ENCODE measurements at regions not wholly inside any gene's neighbourhood (a gene's known extent, or its start where the extent isn't known, plus 50 kb on each side); places are given as distances from the start of the nearest gene placed in this dataset.

DNA sequence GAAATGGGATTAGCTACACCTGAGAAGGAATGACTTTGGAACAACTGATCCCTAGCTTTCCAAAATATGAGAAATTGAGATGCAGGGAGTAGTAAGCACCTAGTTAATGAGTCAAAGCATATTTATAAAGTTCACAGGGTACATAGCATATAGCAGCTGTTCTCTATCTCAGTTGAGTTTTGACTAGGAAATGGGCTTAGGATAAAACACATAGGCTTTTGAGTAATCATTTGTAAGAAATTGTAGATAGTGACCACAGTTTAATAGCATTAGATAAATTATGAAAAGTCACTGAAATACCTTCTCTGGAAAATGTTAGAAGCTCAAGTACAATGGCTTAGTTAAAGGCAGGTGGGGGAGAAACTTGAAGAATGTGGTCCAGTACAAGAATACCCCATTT is 444.7 kb upstream of the TNP1 start:
- peaks cover 5% of the 10 kb centered on the region; the same call in 1 of the 2 replicates for H3K36me3 Mint-ChIP-seq (ENCODE audit: low read depth)
- H3K27me3 Mint-ChIP-seq (ENCODE audit: insufficient read depth), result no peaks in the 10 kb centered on the region
- H3K4me1 Mint-ChIP-seq (ENCODE audit: low read depth), result peaks cover 11% of the 10 kb centered on the region
- H3K9me3 Mint-ChIP-seq, result no peaks in the 10 kb centered on the region
- H3K4me3 Mint-ChIP-seq, result no peak overlapping the region
- DNase-seq, result no peak
- no peak overlapping the region for H3K27ac Mint-ChIP-seq
- TF ChIP-seq CTCF (IDR thresholded peaks at IDR 0.05), result no peak

DNA sequence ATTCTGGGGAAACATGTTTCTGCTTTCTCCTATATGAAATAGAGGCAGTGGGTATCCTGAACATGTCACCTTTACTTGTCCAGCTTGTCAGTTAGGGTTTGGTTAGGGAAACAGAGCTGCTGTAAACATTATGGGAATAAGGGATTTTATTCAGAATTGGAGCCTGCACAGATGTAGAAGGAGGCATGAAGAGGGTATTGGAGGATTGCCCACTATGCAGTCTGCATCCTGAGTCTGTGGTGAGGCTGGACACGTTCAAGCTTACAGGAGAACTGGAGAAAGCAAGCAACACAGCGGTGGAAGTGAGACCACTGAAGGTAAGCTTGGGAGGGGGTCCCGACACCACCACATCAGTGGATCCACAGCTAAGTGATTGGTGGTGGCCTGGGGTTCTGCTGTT is 443.0 kb upstream of the TNP1 start:
- H3K36me3 Mint-ChIP-seq (ENCODE audit: low read depth), result peaks cover 5% of the 10 kb centered on the region; the same call in 1 of the 2 replicates
- H3K4me3 Mint-ChIP-seq, result no peak overlapping the region
- no peak for TF ChIP-seq CTCF (IDR thresholded peaks at IDR 0.05)
- no peak overlapping the region for H3K27ac Mint-ChIP-seq
- H3K4me1 Mint-ChIP-seq (ENCODE audit: low read depth), result peaks cover 18% of the 10 kb centered on the region
- no peaks in the 10 kb centered on the region for H3K9me3 Mint-ChIP-seq
- H3K27me3 Mint-ChIP-seq (ENCODE audit: insufficient read depth), result no peaks in the 10 kb centered on the region
- DNase-seq, result no peak

DNA sequence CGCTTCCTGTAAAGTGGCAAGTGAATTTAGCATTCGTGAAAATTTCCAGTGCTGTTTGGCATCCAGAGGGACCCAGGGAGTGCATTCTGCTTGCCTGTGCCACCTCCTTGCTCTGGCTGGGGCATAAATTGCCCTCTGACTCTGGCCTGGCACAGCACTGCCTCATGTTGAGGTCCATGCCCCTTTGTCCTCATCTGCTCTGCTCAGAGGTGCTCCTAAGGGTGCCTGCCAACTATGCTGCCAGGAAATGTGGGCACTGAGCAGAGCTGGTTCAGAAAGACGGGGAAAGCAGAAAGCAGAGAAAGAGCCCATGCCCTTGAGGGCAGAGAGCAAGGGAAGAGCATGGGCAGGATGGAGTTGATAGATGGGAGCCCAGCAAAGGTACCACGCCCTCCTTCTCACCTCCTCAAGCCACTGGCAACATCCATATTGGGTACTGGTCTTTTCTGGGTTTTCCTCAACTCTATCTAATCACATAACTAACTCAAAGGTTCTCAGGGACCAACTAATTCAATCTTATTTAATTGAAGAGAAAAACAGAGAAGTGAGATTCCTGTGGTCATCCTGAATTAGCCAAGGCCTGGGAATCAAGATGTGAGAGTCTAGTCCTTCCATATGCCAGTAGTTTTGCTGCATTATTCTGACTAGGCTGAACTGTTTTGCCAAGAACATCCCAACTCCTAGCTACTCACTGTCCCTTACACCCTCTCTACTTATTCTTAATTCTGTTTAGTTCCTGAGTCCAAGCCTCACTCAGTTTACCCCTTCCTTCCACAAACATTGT is 441.5 kb upstream of the TNP1 start:
- no peak for DNase-seq
- Mint-ChIP-seq H3K4me1 (ENCODE audit: low read depth) (peaks cover 18% of the 10 kb centered on the region), H3K27me3 (ENCODE audit: insufficient read depth) (no peaks in the 10 kb centered on the region), H3K27ac (no peak overlapping the region), H3K36me3 (ENCODE audit: low read depth) (peaks cover 16% of the 10 kb centered on the region), H3K9me3 (peaks cover 12% of the 10 kb centered on the region), H3K4me3 (no peak overlapping the region)
- TF ChIP-seq CTCF (IDR thresholded peaks at IDR 0.05), result no peak

DNA sequence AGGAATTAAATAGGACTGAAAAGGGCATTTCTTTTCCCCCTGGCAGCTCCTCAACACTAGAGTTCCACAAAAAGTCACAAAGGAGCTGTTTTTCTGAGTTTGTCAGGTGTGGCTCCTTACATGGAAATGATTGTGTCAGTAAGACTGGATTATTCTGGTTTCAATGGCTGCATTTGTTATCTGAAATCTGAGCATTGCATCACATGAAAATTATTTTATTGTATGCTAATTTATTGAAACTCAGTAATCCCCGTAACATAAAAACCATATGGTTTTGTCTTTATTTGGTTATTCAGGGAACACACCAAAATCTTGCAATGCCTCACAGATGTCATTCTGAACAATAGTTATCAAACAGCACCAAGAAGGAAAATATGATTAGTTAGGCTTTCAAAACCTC is 439.7 kb upstream of the TNP1 start:
- Mint-ChIP-seq H3K27ac (no peak overlapping the region), H3K4me3 (no peak overlapping the region), H3K4me1 (ENCODE audit: low read depth) (peaks cover 12% of the 10 kb centered on the region), H3K27me3 (ENCODE audit: insufficient read depth) (no peaks in the 10 kb centered on the region), H3K9me3 (peaks cover 18% of the 10 kb centered on the region), H3K36me3 (ENCODE audit: low read depth) (peaks cover 12% of the 10 kb centered on the region)
- TF ChIP-seq CTCF (IDR thresholded peaks at IDR 0.05), result no peak
- no peak for DNase-seq

DNA sequence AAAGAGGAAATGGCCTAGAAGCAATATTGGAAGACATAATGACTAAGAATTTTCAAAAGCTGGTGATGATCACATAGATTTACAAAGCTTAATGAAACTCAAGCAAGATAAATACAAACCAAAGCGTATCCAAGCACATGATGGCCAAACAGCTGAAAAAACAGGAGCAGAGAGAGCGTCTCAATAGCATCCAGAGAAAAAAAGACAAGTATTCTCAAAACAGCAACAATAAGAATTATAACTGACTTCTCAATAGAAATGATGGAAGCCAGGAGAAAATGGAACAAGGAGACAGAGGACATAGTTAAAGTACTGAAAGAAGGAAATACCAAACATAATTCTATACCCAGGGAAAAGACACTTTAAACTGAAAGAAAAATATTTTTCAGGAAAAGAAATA is 437.2 kb upstream of the TNP1 start:
- TF ChIP-seq CTCF (IDR thresholded peaks at IDR 0.05), result no peak
- Mint-ChIP-seq H3K9me3 (peaks cover 18% of the 10 kb centered on the region), H3K36me3 (ENCODE audit: low read depth) (peaks cover 12% of the 10 kb centered on the region), H3K4me1 (ENCODE audit: low read depth) (peaks cover 21% of the 10 kb centered on the region), H3K27me3 (ENCODE audit: insufficient read depth) (no peaks in the 10 kb centered on the region; the same call in 1 of the 2 replicates), H3K4me3 (no peak overlapping the region), H3K27ac (no peak overlapping the region)
- DNase-seq, result no peak

Data from HFFc6 (cell line).